ENCODE measurements at regions not wholly inside any gene's neighbourhood (a gene's known extent, or its start where the extent isn't known, plus 50 kb on each side); places are given as distances from the start of the nearest gene placed in this dataset.

GRCh38 chr5:106174903-106175302 lies 1495.8 kb downstream of the EFNA5 start:
- TF ChIP-seq SP1 (IDR thresholded peaks at IDR 0.05) (no peak), BHLHE40 (IDR thresholded peaks at IDR 0.05; ENCODE audit: borderline replicate concordance) (no peak), FOXM1 (IDR thresholded peaks at IDR 0.05; ENCODE audit: borderline replicate concordance) (no peak), PKNOX1 (IDR thresholded peaks at IDR 0.05) (no peak), ELF4 (IDR thresholded peaks at IDR 0.05) (no peak), CTBP1 (IDR thresholded peaks at IDR 0.05; ENCODE audit: borderline replicate concordance) (no peak), NFRKB (IDR thresholded peaks at IDR 0.05) (no peak)

All from HEK293T (cell line).